Pancreas (tissue), 10 donors: ENCODE measurements at regions not wholly inside any gene's neighbourhood (a gene's known extent, or its start where the extent isn't known, plus 50 kb on each side); places are given as distances from the start of the nearest gene placed in this dataset.
A peak's percentile ranks its signal among the peaks of the same experiment; 100 is the strongest.
"Not testable (repeated sequence)": the region's sequence is repeated elsewhere in the genome, so short reads cannot be mapped to it uniquely, and the experiment has no call there.

ENCODE experiments used
- ATAC-seq, 4 donors: fragments of 200-7000 bp; cut with Tn5 transposase; one replicate each; pipeline versions ENCODE4 v1.8.0 to v1.9.1; 2020; ENCODE audit warnings: mild to moderate bottlenecking in 4 of 4, moderate library complexity in 4 of 4
- DNase-seq, 6 donors: peaks; one replicate each; pipeline ENCODE4 v3.0.0-alpha.2; 2020
- FAIRE-seq: peaks from 2 replicates; lab custom pipeline; 2012; peaks lifted over from hg19 to GRCh38; lab: Jason Lieb, UNC
- H3K27ac ChIP-seq, 4 donors: fragments of 200-600 bp; sonication (generic); 1 replicate in 3 of 4; 2 replicates in 1 of 4; pipeline versions ENCODE4 v1.5.0 to v1.8.0; 2020
- H3K27me3 ChIP-seq, 4 donors: fragments of 200-600 bp; one replicate each; pipeline ENCODE4 v1.8.0; 2021
- H3K36me3 ChIP-seq, 3 donors: fragments of 200-600 bp; sonication (generic) in 1 of 3; one replicate each; pipeline versions ENCODE4 v1.5.0 to v1.8.0; 2020 to 2021
- H3K4me1 ChIP-seq, 3 donors: fragments of 200-600 bp; one replicate each; pipeline ENCODE4 v1.8.0; 2021
- H3K4me3 ChIP-seq, 4 donors: fragments of 200-600 bp; sonication (generic) in 2 of 4; one replicate each; pipeline versions ENCODE4 v1.5.0 to v1.8.0; 2020 to 2021
- H3K9me3 ChIP-seq, 4 donors: fragments of 200-600 bp; one replicate each; pipeline ENCODE4 v1.8.0; 2021
- WGBS, 2 donors: extraction: QIAGEN DNeasy Blood & Tissue Kit; methylation state at CpG; one replicate each; pipeline ENCODE4 v1.1.7; 2013; 5-methylcytosine and 5-hydroxymethylcytosine counted together
- intact Hi-C, 3 donors: fragments of 100-400 bp; cut with DNase I; formaldehyde crosslinking; loops; one replicate each; pipeline versions ENCODE4 v1.11.1 to v1.14.2; 2022
- TF ChIP-seq, protein P1 (sequence below), 4 donors: fragments of 200-600 bp; sonication (generic) in 3 of 4; IDR thresholded peaks; one replicate each; pipeline versions ENCODE4 v1.5.0 to v1.8.0; 2021; ENCODE audit warnings: antibody characterized with exemption in 4 of 4
- donor health status: healthy with polysubstance abuse.
- donor health status: DM: no; HTN: no; CAD: no; lungs with moderate emphysema.
- donor health status: DM: no; HTN: no; CAD: no.
- donor health status: control.
- donor health status: control.
- donor health status: Bipolar disorder and iron deficiency.
- donor health status: DM: yes; HTN: yes; CAD: no.
- donor health status: DM: no; HTN: no; CAD: no.
- donor health status: DM: no; HTN: no; CAD: no.
- donor health status: DM: yes; HTN: yes; CAD: no.

DNA sequence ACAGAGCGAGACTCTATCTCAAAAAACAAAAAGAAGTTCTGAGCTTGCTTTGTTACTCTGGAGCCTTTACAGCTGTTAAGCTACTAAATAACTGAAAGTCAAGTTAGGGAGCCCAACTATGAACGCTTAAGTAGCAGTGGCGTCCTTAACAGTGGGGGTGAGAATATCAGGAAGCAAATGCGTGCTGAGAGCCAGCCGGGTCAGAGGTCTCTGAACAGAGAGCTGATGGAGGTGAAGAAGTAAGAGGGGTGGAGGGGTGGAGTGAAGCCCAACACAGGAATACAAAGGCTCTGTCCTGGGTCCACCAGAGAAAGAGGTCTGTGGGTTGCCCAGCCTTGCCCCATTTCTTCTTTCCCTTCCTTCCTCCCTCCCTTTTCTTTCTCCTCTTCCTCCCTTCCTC lies 104.1 kb upstream of the GATA6 start:
- H3K27me3 ChIP-seq = no peaks in the 10 kb centered on the region
- peaks cover 16 to 23% (median 21%) of the 10 kb centered on the region in 3 donors for H3K4me1 ChIP-seq
- H3K9me3 ChIP-seq = no peaks in the 10 kb centered on the region
- no peak for ATAC-seq
- no peak overlapping the region for H3K27ac ChIP-seq
- WGBS, 2 donors = 83 to 84% methylated on average over 5 of the region's 5 CpGs
- TF ChIP-seq, protein P1, sequence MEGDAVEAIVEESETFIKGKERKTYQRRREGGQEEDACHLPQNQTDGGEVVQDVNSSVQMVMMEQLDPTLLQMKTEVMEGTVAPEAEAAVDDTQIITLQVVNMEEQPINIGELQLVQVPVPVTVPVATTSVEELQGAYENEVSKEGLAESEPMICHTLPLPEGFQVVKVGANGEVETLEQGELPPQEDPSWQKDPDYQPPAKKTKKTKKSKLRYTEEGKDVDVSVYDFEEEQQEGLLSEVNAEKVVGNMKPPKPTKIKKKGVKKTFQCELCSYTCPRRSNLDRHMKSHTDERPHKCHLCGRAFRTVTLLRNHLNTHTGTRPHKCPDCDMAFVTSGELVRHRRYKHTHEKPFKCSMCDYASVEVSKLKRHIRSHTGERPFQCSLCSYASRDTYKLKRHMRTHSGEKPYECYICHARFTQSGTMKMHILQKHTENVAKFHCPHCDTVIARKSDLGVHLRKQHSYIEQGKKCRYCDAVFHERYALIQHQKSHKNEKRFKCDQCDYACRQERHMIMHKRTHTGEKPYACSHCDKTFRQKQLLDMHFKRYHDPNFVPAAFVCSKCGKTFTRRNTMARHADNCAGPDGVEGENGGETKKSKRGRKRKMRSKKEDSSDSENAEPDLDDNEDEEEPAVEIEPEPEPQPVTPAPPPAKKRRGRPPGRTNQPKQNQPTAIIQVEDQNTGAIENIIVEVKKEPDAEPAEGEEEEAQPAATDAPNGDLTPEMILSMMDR (IDR thresholded peaks at IDR 0.05) = no peak
- no peaks in the 10 kb centered on the region for H3K36me3 ChIP-seq
- intact Hi-C loops = no loop called here
- FAIRE-seq = no peak
- peak in 1 of 6 donors; percentile 13 for DNase-seq
- no peak overlapping the region for H3K4me3 ChIP-seq

DNA sequence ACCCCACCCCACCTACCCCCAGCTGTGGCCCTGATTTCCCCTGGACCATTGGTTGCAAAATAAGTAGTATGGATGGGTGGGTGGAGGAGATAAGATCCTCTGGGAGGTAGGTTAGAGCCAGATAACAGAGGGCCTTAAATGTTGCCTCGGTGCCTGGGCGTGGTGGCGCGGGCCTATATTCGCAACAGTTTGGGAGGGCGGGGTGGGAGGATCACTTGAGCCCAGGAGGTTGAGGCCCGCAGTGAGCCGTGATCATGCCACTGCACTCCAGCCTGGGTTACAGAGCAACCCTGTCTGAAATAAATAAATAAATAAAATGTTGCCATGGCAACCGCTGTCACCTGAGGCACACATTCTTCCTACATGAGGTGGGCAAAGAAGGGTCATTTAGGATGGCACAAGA lies 103.3 kb upstream of the GATA6 start:
- no peak overlapping the region for H3K4me3 ChIP-seq
- H3K4me1 ChIP-seq = peaks cover 16 to 18% (median 17%) of the 10 kb centered on the region in 3 donors
- DNase-seq (peak in 1 of 6 donors; percentile 5), FAIRE-seq (no peak), ATAC-seq (no peak)
- no peak overlapping the region for H3K27ac ChIP-seq
- 91 to 94% methylated on average over 9 of the region's 9 CpGs for WGBS, 2 donors
- H3K36me3 ChIP-seq = no peaks in the 10 kb centered on the region
- H3K27me3 ChIP-seq = no peaks in the 10 kb centered on the region
- intact Hi-C loops = no loop called here
- no peaks in the 10 kb centered on the region for H3K9me3 ChIP-seq
- TF ChIP-seq, protein P1 (IDR thresholded peaks at IDR 0.05) = no peak

DNA sequence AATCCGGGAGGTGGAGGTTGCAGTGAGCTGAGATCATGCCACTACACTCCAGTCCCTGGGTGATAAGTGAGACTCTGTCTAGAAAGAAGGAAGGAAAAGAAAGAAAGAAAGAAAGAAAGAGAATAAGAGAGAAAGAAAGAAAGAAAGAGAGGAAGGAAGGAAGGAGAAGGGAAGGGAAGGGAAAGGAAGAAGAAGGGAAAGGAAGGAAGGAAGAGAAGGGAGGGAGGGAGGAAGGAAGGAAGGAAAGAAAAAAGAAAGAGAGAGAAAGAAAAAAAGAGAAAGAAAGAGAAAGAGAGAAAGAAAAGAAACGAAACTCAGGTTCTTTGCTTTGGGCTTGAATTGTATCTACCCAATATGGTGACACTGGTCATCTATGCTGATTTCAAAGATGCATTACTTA lies 102.3 kb upstream of the GATA6 start:
- Histone ChIP-seq H3K27ac (no peak overlapping the region), H3K9me3 (no peaks in the 10 kb centered on the region), H3K4me1 (peaks cover 13 to 15% (median 14%) of the 10 kb centered on the region in 3 donors), H3K4me3 (no peak overlapping the region), H3K27me3 (no peaks in the 10 kb centered on the region), H3K36me3 (no peaks in the 10 kb centered on the region)
- WGBS, 2 donors = 85 to 91% methylated on average over 2 of the region's 2 CpGs
- TF ChIP-seq, protein P1 (IDR thresholded peaks at IDR 0.05) = no peak
- DNase-seq (no peak), ATAC-seq (no peak), FAIRE-seq (no peak)
- intact Hi-C loops = no loop called here

DNA sequence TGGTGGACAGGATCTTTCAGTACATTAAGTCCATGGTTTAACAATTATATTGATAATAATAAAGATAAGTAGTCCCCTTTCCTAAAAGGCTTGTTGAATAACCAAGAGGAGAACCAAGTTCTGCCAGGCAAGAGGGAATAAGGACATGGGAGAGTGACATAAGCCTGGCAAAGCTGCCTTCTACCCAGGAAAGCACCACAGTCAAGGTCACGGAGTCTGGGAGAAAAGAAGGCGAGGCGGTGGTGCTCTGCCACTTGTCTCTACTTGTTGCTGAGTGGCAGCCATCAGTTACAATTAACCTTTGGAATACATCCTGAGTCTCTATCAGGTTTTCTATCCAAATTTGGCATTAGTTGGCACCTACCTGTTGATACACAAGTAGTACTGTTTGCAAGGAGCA lies 101.7 kb upstream of the GATA6 start:
- Histone ChIP-seq H3K4me3 (no peak overlapping the region), H3K27ac (no peak overlapping the region), H3K36me3 (no peaks in the 10 kb centered on the region), H3K27me3 (no peaks in the 10 kb centered on the region), H3K9me3 (no peaks in the 10 kb centered on the region), H3K4me1 (peaks cover 8 to 9% (median 9%) of the 10 kb centered on the region in 3 donors)
- 38 to 47% methylated on average over 3 of the region's 3 CpGs for WGBS, 2 donors
- TF ChIP-seq, protein P1 (IDR thresholded peaks at IDR 0.05) = no peak
- intact Hi-C loops = no loop called here
- no peak for FAIRE-seq
- peak in 2 of 4 donors; percentile 64 to 78 for ATAC-seq
- DNase-seq = peak in 1 of 6 donors; percentile 19

DNA sequence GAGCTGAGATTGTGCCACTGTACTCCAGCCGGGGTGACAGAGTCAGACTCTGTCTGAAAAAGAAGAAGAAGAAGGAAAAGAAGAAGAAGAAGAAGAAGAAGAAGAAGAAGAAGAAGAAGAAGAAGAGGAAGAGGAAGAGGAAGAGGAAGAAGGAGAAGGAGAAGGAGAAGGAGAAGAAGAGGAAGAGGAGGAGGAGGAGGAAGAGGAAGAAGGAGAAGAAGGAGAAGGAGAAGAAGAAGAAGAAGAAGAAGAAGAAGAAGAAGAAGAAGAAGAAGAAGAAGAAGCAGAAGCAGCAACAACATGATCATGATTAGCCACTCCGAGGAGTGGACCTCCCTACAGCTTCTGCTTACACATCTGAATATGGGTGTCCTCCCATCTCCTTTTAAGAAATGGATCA lies 100.6 kb upstream of the GATA6 start:
- H3K9me3 ChIP-seq, H3K27me3 ChIP-seq, ATAC-seq, H3K4me1 ChIP-seq, H3K36me3 ChIP-seq, H3K27ac ChIP-seq, intact Hi-C loops, FAIRE-seq, DNase-seq, H3K4me3 ChIP-seq: not testable (repeated sequence)
- 100% methylated on average over 2 of the region's 2 CpGs for WGBS, 2 donors
